Right lobe of liver (tissue), 6 donors: ENCODE measurements at regions not wholly inside any gene's neighbourhood (a gene's known extent, or its start where the extent isn't known, plus 50 kb on each side); places are given as distances from the start of the nearest gene placed in this dataset.

Experiments used
- ATAC-seq, 4 donors: fragments of 200-7000 bp; cut with Tn5 transposase; one replicate each; pipeline ENCODE4 v1.9.1; 2020; ENCODE audit warnings: mild to moderate bottlenecking in 4 of 4, moderate library complexity in 4 of 4
- DNase-seq, 3 donors: peaks; one replicate each; pipeline ENCODE4 v3.0.0-alpha.2; 2020
- H3K27ac ChIP-seq, 3 donors: fragments of 200-600 bp; one replicate each; pipeline ENCODE4 v1.8.0; 2022
- H3K27me3 ChIP-seq, 2 donors: fragments of 200-600 bp; one replicate each; pipeline ENCODE4 v1.8.0; 2022
- H3K36me3 ChIP-seq, 4 donors: fragments of 200-600 bp; sonication (generic) in 1 of 4; one replicate each; pipeline versions ENCODE4 v1.5.1 to v1.8.0; 2017 to 2022; ENCODE audit warnings: control low read depth in 1 of 4
- H3K4me1 ChIP-seq, 4 donors: fragments of 200-600 bp; sonication (generic) in 1 of 4; one replicate each; pipeline versions ENCODE4 v1.5.1 to v1.8.0; 2017 to 2022; ENCODE audit warnings: control low read depth in 1 of 4
- H3K4me3 ChIP-seq, 3 donors: fragments of 200-600 bp; one replicate each; pipeline ENCODE4 v1.8.0; 2022
- H3K9me3 ChIP-seq, 4 donors: fragments of 200-600 bp; sonication (generic) in 1 of 4; one replicate each; pipeline versions ENCODE4 v1.5.1 to v1.8.0; 2017 to 2022; ENCODE audit warnings: control low read depth in 1 of 4
- POLR2A ChIP-seq: fragments of 450-650 bp; IDR thresholded peaks from one replicate; pipeline ENCODE4 v1.6.1; 2017; ENCODE audit warnings: antibody characterized with exemption, mild to moderate bottlenecking
- WGBS: methylation state at CpG from one replicate; pipeline ENCODE4 v1.1.6; 2018; ENCODE audit warnings: low coverage, low lambda C conversion rate; ENCODE audit not compliant: insufficient coverage; ENCODE audit errors: missing lambda C conversion rate; 5-methylcytosine and 5-hydroxymethylcytosine counted together
- intact Hi-C, 2 donors: fragments of 100-400 bp; cut with DNase I; formaldehyde crosslinking; loops; one replicate each; pipeline versions ENCODE4 v1.11.2 to v1.14.1; 2022
- TF ChIP-seq, protein P1 (sequence below), 4 donors: fragments of 200-600 bp in 3 of 4; fragments of 450-650 bp in 1 of 4; IDR thresholded peaks; one replicate each; pipeline versions ENCODE4 v1.5.1 to v1.8.0; 2016 to 2022; ENCODE audit warnings: antibody characterized with exemption in 4 of 4, mild to moderate bottlenecking in 2 of 4
- donor health status: DM: no; HTN: yes; CAD: no.
- donor health status: DM: no; HTN: no; CAD: no.
- donor health status: DM: no; HTN: no; CAD: no.
- donor health status: DM: no; HTN: yes; CAD: no.
- donor health status: DM: no; HTN: yes; CAD: no.

DNA sequence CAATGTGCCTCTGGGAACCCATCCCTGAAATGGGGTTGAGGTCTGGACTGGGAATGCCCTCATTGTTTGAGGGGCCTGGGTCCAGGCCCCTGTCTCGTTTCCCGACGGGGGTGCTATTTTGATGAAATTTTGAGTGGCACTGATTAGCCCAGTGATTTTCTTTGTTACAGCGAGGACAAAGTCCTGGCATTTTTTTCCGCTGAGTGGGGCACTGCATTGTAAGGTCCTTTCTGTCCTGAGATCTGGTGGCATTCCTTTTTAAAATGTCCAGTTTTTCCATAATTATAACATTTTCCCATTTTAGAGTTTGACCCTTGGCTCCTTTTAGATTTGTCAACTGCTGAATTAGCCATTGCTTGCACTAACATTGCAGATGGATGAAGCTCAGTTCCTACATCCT is 69.7 kb upstream of the INCENP start:
- no peak for TF ChIP-seq POLR2A
- TF ChIP-seq, protein P1, sequence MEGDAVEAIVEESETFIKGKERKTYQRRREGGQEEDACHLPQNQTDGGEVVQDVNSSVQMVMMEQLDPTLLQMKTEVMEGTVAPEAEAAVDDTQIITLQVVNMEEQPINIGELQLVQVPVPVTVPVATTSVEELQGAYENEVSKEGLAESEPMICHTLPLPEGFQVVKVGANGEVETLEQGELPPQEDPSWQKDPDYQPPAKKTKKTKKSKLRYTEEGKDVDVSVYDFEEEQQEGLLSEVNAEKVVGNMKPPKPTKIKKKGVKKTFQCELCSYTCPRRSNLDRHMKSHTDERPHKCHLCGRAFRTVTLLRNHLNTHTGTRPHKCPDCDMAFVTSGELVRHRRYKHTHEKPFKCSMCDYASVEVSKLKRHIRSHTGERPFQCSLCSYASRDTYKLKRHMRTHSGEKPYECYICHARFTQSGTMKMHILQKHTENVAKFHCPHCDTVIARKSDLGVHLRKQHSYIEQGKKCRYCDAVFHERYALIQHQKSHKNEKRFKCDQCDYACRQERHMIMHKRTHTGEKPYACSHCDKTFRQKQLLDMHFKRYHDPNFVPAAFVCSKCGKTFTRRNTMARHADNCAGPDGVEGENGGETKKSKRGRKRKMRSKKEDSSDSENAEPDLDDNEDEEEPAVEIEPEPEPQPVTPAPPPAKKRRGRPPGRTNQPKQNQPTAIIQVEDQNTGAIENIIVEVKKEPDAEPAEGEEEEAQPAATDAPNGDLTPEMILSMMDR (IDR thresholded peaks at IDR 0.05) = no peak
- 100% methylated on average over 2 of the region's 5 CpGs for WGBS
- ATAC-seq (no peak), DNase-seq (no peak)
- no peaks in the 10 kb centered on the region for H3K36me3 ChIP-seq
- no peak overlapping the region for H3K27ac ChIP-seq
- no peaks in the 10 kb centered on the region for H3K9me3 ChIP-seq
- H3K4me3 ChIP-seq = no peak overlapping the region
- no peaks in the 10 kb centered on the region for H3K27me3 ChIP-seq
- intact Hi-C loops = no loop called here
- no peaks in the 10 kb centered on the region for H3K4me1 ChIP-seq

DNA sequence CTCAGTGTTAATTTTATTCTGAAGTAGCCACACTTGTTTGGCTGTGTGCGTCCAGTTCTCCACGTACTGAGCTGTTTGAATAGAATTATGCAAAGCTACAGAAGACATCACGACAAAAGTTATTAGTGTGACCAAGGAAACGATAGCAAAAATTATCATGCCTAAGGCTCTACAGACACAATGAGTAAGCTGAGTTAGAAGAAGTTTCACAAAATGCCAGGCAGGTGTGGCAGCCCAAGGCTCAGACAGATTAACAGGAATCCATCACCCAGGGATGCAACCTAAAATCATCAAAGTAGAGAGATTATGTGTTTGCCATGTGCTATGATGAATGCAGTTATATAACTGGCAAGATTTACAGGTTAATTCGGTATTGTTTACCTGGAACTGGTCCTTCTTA is 73.1 kb upstream of the INCENP start:
- Histone ChIP-seq H3K27me3 (no peaks in the 10 kb centered on the region), H3K36me3 (no peaks in the 10 kb centered on the region), H3K4me1 (no peaks in the 10 kb centered on the region), H3K4me3 (no peak overlapping the region), H3K9me3 (no peaks in the 10 kb centered on the region), H3K27ac (no peak overlapping the region)
- ATAC-seq (no peak), DNase-seq (no peak)
- no peak for TF ChIP-seq POLR2A
- TF ChIP-seq, protein P1 (IDR thresholded peaks at IDR 0.05) = no peak
- intact Hi-C loops = no loop called here
- WGBS = 82% methylated on average over 5 of the region's 5 CpGs

DNA sequence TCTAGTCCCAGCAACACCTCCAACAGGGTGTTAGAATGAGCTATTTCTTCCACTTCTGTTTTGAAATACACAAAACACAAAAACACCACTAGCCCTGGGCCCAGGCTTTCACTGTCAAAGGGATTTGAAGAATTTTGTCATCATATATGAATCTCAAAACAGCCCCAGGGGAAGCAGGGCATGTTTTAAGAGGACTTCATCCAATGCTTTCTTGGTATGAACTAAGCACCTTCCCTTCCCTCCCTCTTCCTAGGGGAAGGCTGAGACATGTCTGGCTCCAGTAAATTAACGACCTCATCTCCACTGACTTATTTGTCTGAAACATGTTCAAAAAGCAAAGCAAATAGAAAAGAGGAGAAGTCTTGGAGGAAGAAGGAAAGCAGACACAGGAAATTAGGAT is 75.7 kb upstream of the INCENP start:
- H3K36me3 ChIP-seq = no peaks in the 10 kb centered on the region
- no peaks in the 10 kb centered on the region for H3K27me3 ChIP-seq
- TF ChIP-seq, protein P1 (IDR thresholded peaks at IDR 0.05) = no peak
- TF ChIP-seq POLR2A = no peak
- ATAC-seq (no peak), DNase-seq (no peak)
- intact Hi-C loops = no loop called here
- no peaks in the 10 kb centered on the region for H3K9me3 ChIP-seq
- 67% methylated on average over 1 of the region's 1 CpG for WGBS
- H3K27ac ChIP-seq = no peak overlapping the region
- no peak overlapping the region for H3K4me3 ChIP-seq
- no peaks in the 10 kb centered on the region for H3K4me1 ChIP-seq

DNA sequence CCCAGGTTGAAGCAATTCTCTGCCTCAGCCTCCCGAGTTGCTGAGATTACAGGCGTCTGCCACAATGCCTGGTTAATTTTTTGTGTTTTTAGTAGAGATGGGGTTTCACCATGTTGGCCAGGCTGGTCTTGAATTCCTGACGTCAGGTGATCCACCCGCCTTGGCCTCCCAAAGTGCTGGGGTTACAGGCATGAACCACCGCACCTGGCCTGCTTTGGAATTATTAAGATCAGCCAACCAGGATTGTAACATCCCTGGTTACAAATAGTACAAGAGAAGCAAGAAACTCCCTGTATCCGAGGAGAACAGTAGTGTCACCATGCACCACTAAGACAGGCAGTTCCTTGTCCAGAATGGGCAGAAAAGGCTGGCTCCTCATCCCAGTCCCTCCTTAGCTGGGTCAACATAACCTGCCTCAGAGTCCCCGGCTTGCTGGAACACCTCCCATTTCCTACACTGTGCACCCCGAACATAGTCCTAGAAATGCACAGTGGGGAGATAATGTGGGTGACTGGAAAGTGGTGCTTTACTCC is 77.2 kb upstream of the INCENP start:
- WGBS = 58% methylated on average over 5 of the region's 8 CpGs
- no peak overlapping the region for H3K4me3 ChIP-seq
- H3K27me3 ChIP-seq = no peaks in the 10 kb centered on the region
- no peak overlapping the region for H3K27ac ChIP-seq
- DNase-seq (no peak), ATAC-seq (peak in 1 of 4 donors; percentile 22)
- no peaks in the 10 kb centered on the region for H3K9me3 ChIP-seq
- intact Hi-C loops = no loop called here
- TF ChIP-seq, protein P1 (IDR thresholded peaks at IDR 0.05) = no peak
- no peak for TF ChIP-seq POLR2A
- H3K4me1 ChIP-seq = no peaks in the 10 kb centered on the region
- no peaks in the 10 kb centered on the region for H3K36me3 ChIP-seq

DNA sequence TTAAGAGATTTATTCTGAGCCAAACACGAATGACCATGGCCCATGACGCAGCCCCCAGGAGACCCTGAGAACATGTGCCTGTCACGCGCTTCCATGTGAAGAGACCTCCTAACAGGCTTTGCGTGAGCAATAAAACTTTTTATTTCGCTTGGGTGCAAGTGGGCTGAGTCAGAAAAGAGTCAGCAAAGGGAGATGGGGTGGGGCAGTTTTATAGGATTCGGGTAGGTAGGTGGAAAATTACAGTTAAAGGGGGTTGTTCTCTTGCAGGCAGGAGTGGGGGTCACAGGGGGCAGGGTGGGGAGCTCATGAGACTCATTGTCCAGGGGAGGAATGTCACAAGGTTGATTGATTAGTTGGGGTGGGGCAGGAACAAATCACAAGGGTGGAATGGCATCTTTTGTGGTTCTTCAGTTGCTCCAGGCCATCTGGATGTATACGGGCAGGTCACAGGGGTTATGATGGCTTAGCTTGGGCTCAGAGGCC is 77.2 kb upstream of the FTH1 start:
- no peak overlapping the region for H3K27ac ChIP-seq
- no peak for DNase-seq
- no peaks in the 10 kb centered on the region for H3K36me3 ChIP-seq
- H3K4me3 ChIP-seq = no peak overlapping the region
- intact Hi-C loops = no loop called here
- no peak for TF ChIP-seq POLR2A
- TF ChIP-seq, protein P1 (IDR thresholded peaks at IDR 0.05) = no peak
- no peaks in the 10 kb centered on the region for H3K27me3 ChIP-seq
- H3K9me3 ChIP-seq = no peaks in the 10 kb centered on the region
- no peak for ATAC-seq
- WGBS = 90% methylated on average over 7 of the region's 8 CpGs
- H3K4me1 ChIP-seq = no peaks in the 10 kb centered on the region
